GM12878 (cell line): ENCODE measurements at regions not wholly inside any gene's neighbourhood (a gene's known extent, or its start where the extent isn't known, plus 50 kb on each side); places are given as distances from the start of the nearest gene placed in this dataset.

Experiments
- ATAC-seq: fragments of 200-7000 bp; cut with Tn5 transposase; 3 replicates; pipeline ENCODE4 v1.9.1; 2020; ENCODE audit warnings: mild to moderate bottlenecking, moderate library complexity
- BruUV-seq: library from RNA; stranded (reverse); fragments of 400-500 nt; replicated peaks from 2 replicates; lab custom pipeline; 2021; lab: Mats Ljungman, UMichigan
- CTCF ChIA-PET: fragments of 300-600 bp; sonication (Branson Sonifier 250); formaldehyde crosslinking; extraction: SDS; loops from one replicate; lab custom pipeline; 2021; ENCODE audit warnings: inconsistent platforms; lab: Yijun Ruan, JAX
- POLR2A ChIA-PET: fragments of 350-600 bp; formaldehyde crosslinking; extraction: SDS; loops from one replicate; lab custom pipeline; 2021; ENCODE audit warnings: inconsistent platforms; lab: Charles Lee
- RAD21 ChIA-PET: fragments of 300-600 bp; sonication (Branson Sonifier 250); formaldehyde crosslinking; loops from one replicate; lab custom pipeline; 2023; ENCODE audit warnings: antibody characterized with exemption; ENCODE audit not compliant: unreplicated experiment; lab: Charles Lee
- SMC1A ChIA-PET: fragments of 300-600 bp; sonication (Branson Sonifier 250); formaldehyde crosslinking; loops from one replicate; lab custom pipeline; 2023; ENCODE audit not compliant: unreplicated experiment, uncharacterized antibody; lab: Charles Lee
- DNase-seq: peaks from one replicate; pipeline ENCODE4 v3.0.0-alpha.2; 2011; ENCODE audit warnings: low read depth, low spot score
- FAIRE-seq: peaks from 3 replicates; lab custom pipeline; 2011; peaks lifted over from hg19 to GRCh38; lab: Jason Lieb, UNC
- H2AFZ ChIP-seq: 2 replicates; pipeline ENCODE4 v1.6.0; 2011; ENCODE audit warnings: low read depth, low read length, control low read depth; ENCODE audit not compliant: control insufficient read depth
- H3K27ac ChIP-seq: 2 replicates; pipeline ENCODE4 v1.5.1; 2011; ENCODE audit warnings: control low read depth; ENCODE audit not compliant: control insufficient read depth, insufficient read depth
- H3K27me3 ChIP-seq, 2 experiments: replicated peaks in 1 of 2; 2 replicates each; pipeline versions ENCODE4 v1.6.0 to v1.6.1; 2011; ENCODE audit warnings: low read length in 1 of 2; ENCODE audit not compliant: control insufficient read depth in 2 of 2, insufficient read depth in 2 of 2
- H3K36me3 ChIP-seq, 2 experiments: 2 replicates each; pipeline ENCODE4 v1.5.1; 2011; ENCODE audit warnings: low read length in 1 of 2; ENCODE audit not compliant: control insufficient read depth in 2 of 2, insufficient read depth in 2 of 2
- H3K4me1 ChIP-seq: 2 replicates; pipeline ENCODE4 v1.6.1; 2011; ENCODE audit warnings: mild to moderate bottlenecking, low read length, moderate library complexity, mixed read lengths; ENCODE audit not compliant: control insufficient read depth, insufficient read depth
- H3K4me2 ChIP-seq: 2 replicates; pipeline ENCODE4 v1.6.0; 2011; ENCODE audit warnings: control low read depth; ENCODE audit not compliant: control insufficient read depth, insufficient read depth
- H3K4me3 ChIP-seq: fragments of 200-600 bp; sonication (generic); 2 replicates; pipeline ENCODE4 v1.5.1; 2016
- H3K79me2 ChIP-seq: 2 replicates; pipeline ENCODE4 v1.6.0; 2011; ENCODE audit warnings: low read length; ENCODE audit not compliant: control insufficient read depth, insufficient read depth
- H3K9ac ChIP-seq: 2 replicates; pipeline ENCODE4 v1.8.0; 2011; ENCODE audit warnings: low read length, control low read depth, mixed read lengths; ENCODE audit not compliant: control insufficient read depth, insufficient read depth
- H3K9me3 ChIP-seq: replicated peaks from 3 replicates; pipeline ENCODE4 v1.5.1; 2011; ENCODE audit warnings: mild to moderate bottlenecking, low read length; ENCODE audit not compliant: control insufficient read depth, insufficient read depth
- H4K20me1 ChIP-seq: 2 replicates; pipeline ENCODE4 v1.6.0; 2011; ENCODE audit not compliant: control insufficient read depth, insufficient read depth
- CEBPB ChIP-seq, 2 experiments: fragments of 150-350 bp in 1 of 2; IDR thresholded peaks; 2 replicates each; pipeline ENCODE4 v1.6.1; 2012 to 2014; ENCODE audit warnings: low read depth in 2 of 2, low read length in 2 of 2, borderline replicate concordance in 1 of 2, inconsistent platforms in 1 of 2
- EGR1 ChIP-seq, 2 experiments: IDR thresholded peaks; 1 replicate in 1 of 2; 2 replicates in 1 of 2; pipeline ENCODE4 v1.6.1; 2011 to 2012; ENCODE audit warnings: low read depth in 2 of 2, low read length in 2 of 2, borderline replicate concordance in 1 of 2, mild to moderate bottlenecking in 1 of 2, moderate library complexity in 1 of 2
- NFIC ChIP-seq: IDR thresholded peaks from 2 replicates; pipeline ENCODE4 v1.6.1; 2012; ENCODE audit warnings: low read depth, mild to moderate bottlenecking, inconsistent platforms, low read length, moderate library complexity
- POLR2AphosphoS2 ChIP-seq: IDR thresholded peaks from 2 replicates; pipeline ENCODE4 v1.6.1; 2011; ENCODE audit warnings: low read depth, mild to moderate bottlenecking, low read length, improper control_type of control experiment, moderate library complexity
- SIX5 ChIP-seq: IDR thresholded peaks from 2 replicates; pipeline ENCODE4 v1.6.1; 2011; ENCODE audit warnings: mild to moderate bottlenecking, low read depth, low read length, moderate library complexity; ENCODE audit not compliant: severe bottlenecking
- STAT3 ChIP-seq: IDR thresholded peaks from 2 replicates; pipeline ENCODE4 v1.6.1; 2011; ENCODE audit warnings: low read depth, low read length, improper control_type of control experiment
- WGBS: methylation state at CpG from one replicate; pipeline ENCODE4 v1.1.6; 2016; ENCODE audit warnings: low lambda C conversion rate; ENCODE audit not compliant: insufficient replicate concordance, insufficient coverage; ENCODE audit errors: missing lambda C conversion rate; 5-methylcytosine and 5-hydroxymethylcytosine counted together
- in situ Hi-C: fragments of 300-500 bp; cut with MboI; formaldehyde crosslinking; loops from 9 replicates; pipeline ENCODE4 v1.14.3; 2018; ENCODE audit warnings: mixed read lengths
- intact Hi-C: fragments of 100-400 bp; cut with micrococcal nuclease; formaldehyde crosslinking; loops from one replicate; pipeline ENCODE4 v1.14.2; 2022; ENCODE audit not compliant: unreplicated experiment
- TF ChIP-seq, protein P1 (sequence below): fragments of 450-650 bp; formaldehyde crosslinking; IDR thresholded peaks from 2 replicates; pipeline ENCODE4 v1.4.0; 2020; ENCODE audit warnings: mild to moderate bottlenecking, moderate library complexity
- TF ChIP-seq, protein P2 (sequence below): IDR thresholded peaks from 2 replicates; pipeline ENCODE4 v1.6.1; 2011; ENCODE audit warnings: borderline replicate concordance, low read depth, mild to moderate bottlenecking, moderate library complexity, mixed read lengths, low read length; ENCODE audit not compliant: insufficient read depth; ENCODE audit errors: extremely low read length
- TF ChIP-seq, protein P3 (sequence below): fragments of 450-650 bp; formaldehyde crosslinking; IDR thresholded peaks from 2 replicates; pipeline ENCODE4 v1.4.0; 2022; ENCODE audit warnings: mild to moderate bottlenecking, moderate library complexity

DNA sequence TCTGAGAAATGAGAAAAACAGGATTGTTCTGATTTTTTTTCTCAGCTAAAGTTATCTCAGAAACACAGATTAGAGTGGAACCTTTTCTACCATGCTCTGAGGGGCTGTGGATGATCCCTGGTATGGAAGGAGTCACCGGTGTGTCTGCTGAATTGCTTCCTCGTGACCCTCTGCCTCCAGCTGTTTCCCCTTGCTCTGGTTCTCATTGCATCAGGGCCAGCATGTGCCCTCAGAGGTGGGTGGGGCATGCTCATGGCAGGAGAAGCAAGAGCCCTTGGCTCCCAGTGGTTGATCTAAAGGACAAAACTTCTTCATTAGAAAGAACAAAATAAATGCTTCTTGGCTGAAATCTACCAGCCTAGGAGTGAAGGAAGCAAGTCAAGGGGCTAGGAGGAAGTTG lies 183.2 kb upstream of the HMCN1 start:
- Histone ChIP-seq H3K79me2 (no peaks in the 10 kb centered on the region), H3K27ac (no peak overlapping the region), H3K27me3 (no peaks in the 10 kb centered on the region), H3K36me3 (no peaks in the 10 kb centered on the region), H3K4me3 (no peak overlapping the region), H3K4me2 (no peak overlapping the region), H2AFZ (no peak overlapping the region), H3K9ac (no peak overlapping the region)
- DNase-seq, result no peak
- RAD21 ChIA-PET, result no interaction called here
- CTCF ChIA-PET, result no interaction called here
- WGBS, result 62% methylated on average over 2 of the region's 2 CpGs
- POLR2A ChIA-PET, result no interaction called here
- no peak for ATAC-seq
- in situ Hi-C loops (no loop called here), intact Hi-C loops (no loop called here)
- BruUV-seq, result no TSS peak
- TF ChIP-seq, protein P1, sequence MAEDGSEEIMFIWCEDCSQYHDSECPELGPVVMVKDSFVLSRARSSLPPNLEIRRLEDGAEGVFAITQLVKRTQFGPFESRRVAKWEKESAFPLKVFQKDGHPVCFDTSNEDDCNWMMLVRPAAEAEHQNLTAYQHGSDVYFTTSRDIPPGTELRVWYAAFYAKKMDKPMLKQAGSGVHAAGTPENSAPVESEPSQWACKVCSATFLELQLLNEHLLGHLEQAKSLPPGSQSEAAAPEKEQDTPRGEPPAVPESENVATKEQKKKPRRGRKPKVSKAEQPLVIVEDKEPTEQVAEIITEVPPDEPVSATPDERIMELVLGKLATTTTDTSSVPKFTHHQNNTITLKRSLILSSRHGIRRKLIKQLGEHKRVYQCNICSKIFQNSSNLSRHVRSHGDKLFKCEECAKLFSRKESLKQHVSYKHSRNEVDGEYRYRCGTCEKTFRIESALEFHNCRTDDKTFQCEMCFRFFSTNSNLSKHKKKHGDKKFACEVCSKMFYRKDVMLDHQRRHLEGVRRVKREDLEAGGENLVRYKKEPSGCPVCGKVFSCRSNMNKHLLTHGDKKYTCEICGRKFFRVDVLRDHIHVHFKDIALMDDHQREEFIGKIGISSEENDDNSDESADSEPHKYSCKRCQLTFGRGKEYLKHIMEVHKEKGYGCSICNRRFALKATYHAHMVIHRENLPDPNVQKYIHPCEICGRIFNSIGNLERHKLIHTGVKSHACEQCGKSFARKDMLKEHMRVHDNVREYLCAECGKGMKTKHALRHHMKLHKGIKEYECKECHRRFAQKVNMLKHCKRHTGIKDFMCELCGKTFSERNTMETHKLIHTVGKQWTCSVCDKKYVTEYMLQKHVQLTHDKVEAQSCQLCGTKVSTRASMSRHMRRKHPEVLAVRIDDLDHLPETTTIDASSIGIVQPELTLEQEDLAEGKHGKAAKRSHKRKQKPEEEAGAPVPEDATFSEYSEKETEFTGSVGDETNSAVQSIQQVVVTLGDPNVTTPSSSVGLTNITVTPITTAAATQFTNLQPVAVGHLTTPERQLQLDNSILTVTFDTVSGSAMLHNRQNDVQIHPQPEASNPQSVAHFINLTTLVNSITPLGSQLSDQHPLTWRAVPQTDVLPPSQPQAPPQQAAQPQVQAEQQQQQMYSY, result no peak
- TF ChIP-seq POLR2AphosphoS2 (no peak), SIX5 (no peak), EGR1 (IDR thresholded peaks at IDR 0.05; ENCODE audit: borderline replicate concordance in 1 of 2, low read depth in 2 of 2, low read length in 2 of 2) (no peak), STAT3 (no peak), CEBPB (IDR thresholded peaks at IDR 0.05; ENCODE audit: borderline replicate concordance in 1 of 2, low read depth in 2 of 2, low read length in 2 of 2) (no peak), NFIC (no peak)
- TF ChIP-seq, protein P2, sequence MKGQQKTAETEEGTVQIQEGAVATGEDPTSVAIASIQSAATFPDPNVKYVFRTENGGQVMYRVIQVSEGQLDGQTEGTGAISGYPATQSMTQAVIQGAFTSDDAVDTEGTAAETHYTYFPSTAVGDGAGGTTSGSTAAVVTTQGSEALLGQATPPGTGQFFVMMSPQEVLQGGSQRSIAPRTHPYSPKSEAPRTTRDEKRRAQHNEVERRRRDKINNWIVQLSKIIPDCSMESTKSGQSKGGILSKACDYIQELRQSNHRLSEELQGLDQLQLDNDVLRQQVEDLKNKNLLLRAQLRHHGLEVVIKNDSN, result no peak
- TF ChIP-seq, protein P3, sequence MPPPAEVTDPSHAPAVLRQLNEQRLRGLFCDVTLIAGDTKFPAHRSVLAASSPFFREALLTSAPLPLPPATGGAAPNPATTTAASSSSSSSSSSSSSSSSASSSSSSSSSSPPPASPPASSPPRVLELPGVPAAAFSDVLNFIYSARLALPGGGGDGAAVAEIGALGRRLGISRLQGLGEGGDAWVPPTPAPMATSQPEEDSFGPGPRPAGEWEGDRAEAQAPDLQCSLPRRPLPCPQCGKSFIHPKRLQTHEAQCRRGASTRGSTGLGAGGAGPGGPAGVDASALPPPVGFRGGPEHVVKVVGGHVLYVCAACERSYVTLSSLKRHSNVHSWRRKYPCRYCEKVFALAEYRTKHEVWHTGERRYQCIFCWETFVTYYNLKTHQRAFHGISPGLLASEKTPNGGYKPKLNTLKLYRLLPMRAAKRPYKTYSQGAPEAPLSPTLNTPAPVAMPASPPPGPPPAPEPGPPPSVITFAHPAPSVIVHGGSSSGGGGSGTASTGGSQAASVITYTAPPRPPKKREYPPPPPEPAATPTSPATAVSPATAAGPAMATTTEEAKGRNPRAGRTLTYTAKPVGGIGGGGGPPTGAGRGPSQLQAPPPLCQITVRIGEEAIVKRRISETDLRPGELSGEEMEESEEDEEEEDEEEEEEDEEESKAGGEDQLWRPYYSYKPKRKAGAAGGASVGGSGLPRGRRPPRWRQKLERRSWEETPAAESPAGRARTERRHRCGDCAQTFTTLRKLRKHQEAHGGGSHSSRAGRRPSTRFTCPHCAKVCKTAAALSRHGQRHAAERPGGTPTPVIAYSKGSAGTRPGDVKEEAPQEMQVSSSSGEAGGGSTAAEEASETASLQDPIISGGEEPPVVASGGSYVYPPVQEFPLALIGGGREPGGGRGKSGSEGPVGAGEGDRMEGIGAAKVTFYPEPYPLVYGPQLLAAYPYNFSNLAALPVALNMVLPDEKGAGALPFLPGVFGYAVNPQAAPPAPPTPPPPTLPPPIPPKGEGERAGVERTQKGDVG (CRISPR knock-in tag), result no peak
- TF ChIP-seq, all 136 proteins: peak for 0
- no peaks in the 10 kb centered on the region for H4K20me1 ChIP-seq
- FAIRE-seq, result no peak
- no peaks in the 10 kb centered on the region for H3K4me1 ChIP-seq
- no peaks in the 10 kb centered on the region for H3K9me3 ChIP-seq
- SMC1A ChIA-PET, result interaction anchor here (0.8 kb wide), 1 partner anchor 9 kb away, joined by 3 read pairs; no protein-coding TSS in a partner anchor
